ENCODE measurements at regions not wholly inside any gene's neighbourhood (a gene's known extent, or its start where the extent isn't known, plus 50 kb on each side); places are given as distances from the start of the nearest gene placed in this dataset.
"Not testable (repeated sequence)": the region's sequence is repeated elsewhere in the genome, so short reads cannot be mapped to it uniquely, and the experiment has no call there.

GRCh38 chr12:131619736-131620506, 91.0 kb upstream of the SFSWAP start:
- DNase-seq = no peak

- DNase-seq = no peak
Measured at GRCh38 chr12:131620520-131620919, 90.4 kb upstream of the SFSWAP start.

- no peak for DNase-seq
Measured at GRCh38 chr12:131620946-131621681, 89.8 kb upstream of the SFSWAP start.

GRCh38 chr12:131621701-131622421, 89.0 kb upstream of the SFSWAP start:
- no peak for DNase-seq

- DNase-seq = no peak
Measured at GRCh38 chr12:131622422-131622955, 88.4 kb upstream of the SFSWAP start.

- not testable (repeated sequence) for DNase-seq
Measured at GRCh38 chr12:131623404-131624368, 87.2 kb upstream of the SFSWAP start.

- DNase-seq = not testable (repeated sequence)
Measured at GRCh38 chr12:131624369-131624739, 86.5 kb upstream of the SFSWAP start.

- DNase-seq = not testable (repeated sequence)
Measured at GRCh38 chr12:131624756-131625501, 86.0 kb upstream of the SFSWAP start.

GRCh38 chr12:131625966-131626722, 84.7 kb upstream of the SFSWAP start:
- not testable (repeated sequence) for DNase-seq

- DNase-seq = not testable (repeated sequence)
Measured at GRCh38 chr12:131627151-131628022, 83.5 kb upstream of the SFSWAP start.

GRCh38 chr12:131628023-131628740, 82.7 kb upstream of the SFSWAP start:
- DNase-seq = no peak

- DNase-seq = no peak
Measured at GRCh38 chr12:131628766-131629448, 82.0 kb upstream of the SFSWAP start.

- DNase-seq = no peak
Measured at GRCh38 chr12:131631230-131631629, 79.7 kb upstream of the SFSWAP start.

- not testable (repeated sequence) for DNase-seq
Measured at GRCh38 chr12:131631889-131632651, 78.8 kb upstream of the SFSWAP start.

- not testable (repeated sequence) for DNase-seq
Measured at GRCh38 chr12:131632652-131633023, 78.3 kb upstream of the SFSWAP start.

- DNase-seq = not testable (repeated sequence)
Measured at GRCh38 chr12:131633610-131634009, 77.3 kb upstream of the SFSWAP start.

- no peak for DNase-seq
Measured at GRCh38 chr12:131634037-131634436, 76.9 kb upstream of the SFSWAP start.

Data from right kidney (tissue), 1 donor.